ENCODE measurements at regions not wholly inside any gene's neighbourhood (a gene's known extent, or its start where the extent isn't known, plus 50 kb on each side); places are given as distances from the start of the nearest gene placed in this dataset.

- H3K4me3 ChIP-seq (ENCODE audit: low read depth, low read length), result no peak overlapping the region
- no peak for DNase-seq (ENCODE audit: low read depth)
These were observed 198.4 kb upstream of the NTM start for GRCh38 chr11:131172011-131172410.

GRCh38 chr11:131178020-131178419 lies 192.4 kb upstream of the NTM start:
- H3K4me3 ChIP-seq (ENCODE audit: low read depth, low read length), result no peak overlapping the region
- no peak for DNase-seq (ENCODE audit: low read depth)

GRCh38 chr11:131178596-131178995 lies 191.8 kb upstream of the NTM start:
- DNase-seq (ENCODE audit: low read depth), result no peak
- no peak overlapping the region for H3K4me3 ChIP-seq (ENCODE audit: low read depth, low read length)

DNA sequence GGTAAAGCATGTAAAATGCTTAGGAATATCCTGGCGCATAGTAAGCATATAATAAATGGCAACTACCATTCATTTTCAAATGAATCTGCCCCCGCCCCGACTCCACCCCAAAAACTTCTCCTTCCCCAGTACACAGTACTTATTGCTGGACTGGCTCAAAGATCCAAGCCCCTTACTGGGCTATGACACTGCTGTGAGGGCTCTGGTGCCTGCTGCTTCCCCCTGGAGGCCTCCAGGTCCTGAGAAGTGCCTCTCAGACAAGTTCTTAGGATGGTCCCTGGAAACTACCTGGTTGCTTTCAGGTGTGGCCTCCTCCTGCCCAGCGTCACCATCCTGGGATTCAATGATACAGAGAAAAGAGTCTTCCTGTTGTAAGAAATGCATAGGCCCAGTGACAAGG lies 190.6 kb upstream of the NTM start:
- no peak for DNase-seq (ENCODE audit: low read depth)
- H3K4me3 ChIP-seq (ENCODE audit: low read depth, low read length), result no peak overlapping the region

DNA sequence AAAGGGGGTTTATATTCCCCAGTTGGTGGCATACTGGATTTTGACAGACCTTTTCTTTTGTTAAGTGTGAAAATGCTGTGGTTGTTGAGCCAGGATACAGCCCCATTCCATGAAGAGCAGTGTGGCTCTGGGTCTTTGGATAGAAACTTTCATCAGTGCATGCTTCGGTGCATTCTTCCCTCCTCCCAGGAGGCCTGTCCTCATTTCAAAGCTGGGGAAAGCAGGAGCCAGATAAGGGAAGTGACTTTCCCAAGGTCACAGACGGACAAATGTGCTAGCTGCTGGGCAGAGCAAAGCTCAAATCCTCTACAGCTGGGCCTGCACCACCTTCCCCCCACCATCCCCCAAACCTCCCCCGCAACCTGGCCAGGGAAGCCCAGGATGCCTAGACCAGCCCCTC lies 184.5 kb upstream of the NTM start:
- no peak for DNase-seq (ENCODE audit: low read depth)
- H3K4me3 ChIP-seq (ENCODE audit: low read depth, low read length), result no peak overlapping the region

- H3K4me3 ChIP-seq (ENCODE audit: low read depth, low read length), result no peak overlapping the region
- no peak for DNase-seq (ENCODE audit: low read depth)
These were observed 183.8 kb upstream of the NTM start for GRCh38 chr11:131186629-131187101.

- DNase-seq (ENCODE audit: low read depth), result no peak
- H3K4me3 ChIP-seq (ENCODE audit: low read depth, low read length), result no peak overlapping the region
These were observed 180.0 kb upstream of the NTM start for GRCh38 chr11:131190446-131190845.

GRCh38 chr11:131191606-131192005 lies 178.8 kb upstream of the NTM start:
- DNase-seq (ENCODE audit: low read depth), result no peak
- no peak overlapping the region for H3K4me3 ChIP-seq (ENCODE audit: low read depth, low read length)

DNA sequence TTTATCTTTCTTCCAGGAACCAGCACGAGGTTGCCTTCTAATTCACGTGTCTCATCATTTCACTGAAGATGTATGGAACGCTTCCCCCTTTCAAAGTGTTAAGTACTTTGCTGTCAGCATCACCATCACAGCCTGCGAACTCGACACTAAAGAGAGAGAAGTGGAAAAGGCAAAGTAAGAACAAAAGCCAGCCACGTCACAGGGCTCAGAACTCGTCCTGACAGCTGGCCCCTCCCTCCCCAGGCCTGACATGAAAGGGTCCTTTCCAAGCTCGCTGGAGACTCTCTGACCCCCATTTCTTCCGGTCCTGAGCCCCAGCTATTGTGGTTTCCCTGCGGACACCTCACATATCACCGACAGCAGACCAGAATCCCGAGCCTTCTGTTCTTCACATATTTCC lies 177.8 kb upstream of the NTM start:
- no peak overlapping the region for H3K4me3 ChIP-seq (ENCODE audit: low read depth, low read length)
- no peak for DNase-seq (ENCODE audit: low read depth)

- H3K4me3 ChIP-seq (ENCODE audit: low read depth, low read length), result no peak overlapping the region
- no peak for DNase-seq (ENCODE audit: low read depth)
These were observed 177.3 kb upstream of the NTM start for GRCh38 chr11:131193031-131193501.

GRCh38 chr11:131194726-131195125 lies 175.7 kb upstream of the NTM start:
- no peak for DNase-seq (ENCODE audit: low read depth)
- H3K4me3 ChIP-seq (ENCODE audit: low read depth, low read length), result no peak overlapping the region

DNA sequence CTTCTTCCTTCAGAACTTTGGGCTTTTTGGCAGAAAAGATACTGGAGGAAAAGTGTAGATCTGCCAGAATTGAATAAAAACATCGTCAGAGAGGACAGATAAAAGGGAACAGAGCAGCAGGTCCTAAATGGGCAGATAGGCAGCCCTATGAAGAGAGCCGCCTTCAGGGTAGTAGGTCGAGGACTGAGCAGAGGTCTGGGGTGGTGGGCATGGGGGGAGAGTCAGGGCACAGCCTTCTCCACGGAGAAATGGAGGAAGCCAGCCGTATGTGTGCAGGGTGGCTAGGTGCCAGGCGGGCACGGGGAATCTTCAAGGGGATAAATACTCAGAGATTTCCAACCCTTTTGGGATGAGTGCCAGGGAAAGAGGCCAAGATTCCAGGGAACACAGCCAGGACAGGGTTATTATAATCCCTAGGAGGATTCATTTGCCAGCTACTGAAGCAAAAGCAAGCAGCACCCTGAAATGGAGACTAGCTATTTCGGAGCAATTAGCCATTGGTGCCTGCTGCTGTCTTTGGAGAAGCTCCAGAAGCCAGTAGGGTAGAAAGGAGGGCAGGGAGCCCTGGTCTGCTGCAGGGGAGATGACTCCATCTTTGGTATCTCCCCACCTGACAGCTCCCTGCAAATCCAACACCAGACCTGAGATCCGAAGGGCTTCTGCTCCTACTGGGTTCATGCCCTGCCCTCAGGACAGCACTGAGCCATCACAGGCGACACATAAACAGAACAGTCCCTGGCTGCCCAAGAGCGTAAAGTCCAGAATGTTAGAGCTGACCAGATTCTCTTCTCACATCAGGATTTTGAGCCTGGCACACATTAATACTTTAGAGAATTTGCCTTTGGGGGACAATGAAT lies 174.5 kb upstream of the NTM start:
- DNase-seq (ENCODE audit: low read depth), result no peak
- no peak overlapping the region for H3K4me3 ChIP-seq (ENCODE audit: low read depth, low read length)

DNA sequence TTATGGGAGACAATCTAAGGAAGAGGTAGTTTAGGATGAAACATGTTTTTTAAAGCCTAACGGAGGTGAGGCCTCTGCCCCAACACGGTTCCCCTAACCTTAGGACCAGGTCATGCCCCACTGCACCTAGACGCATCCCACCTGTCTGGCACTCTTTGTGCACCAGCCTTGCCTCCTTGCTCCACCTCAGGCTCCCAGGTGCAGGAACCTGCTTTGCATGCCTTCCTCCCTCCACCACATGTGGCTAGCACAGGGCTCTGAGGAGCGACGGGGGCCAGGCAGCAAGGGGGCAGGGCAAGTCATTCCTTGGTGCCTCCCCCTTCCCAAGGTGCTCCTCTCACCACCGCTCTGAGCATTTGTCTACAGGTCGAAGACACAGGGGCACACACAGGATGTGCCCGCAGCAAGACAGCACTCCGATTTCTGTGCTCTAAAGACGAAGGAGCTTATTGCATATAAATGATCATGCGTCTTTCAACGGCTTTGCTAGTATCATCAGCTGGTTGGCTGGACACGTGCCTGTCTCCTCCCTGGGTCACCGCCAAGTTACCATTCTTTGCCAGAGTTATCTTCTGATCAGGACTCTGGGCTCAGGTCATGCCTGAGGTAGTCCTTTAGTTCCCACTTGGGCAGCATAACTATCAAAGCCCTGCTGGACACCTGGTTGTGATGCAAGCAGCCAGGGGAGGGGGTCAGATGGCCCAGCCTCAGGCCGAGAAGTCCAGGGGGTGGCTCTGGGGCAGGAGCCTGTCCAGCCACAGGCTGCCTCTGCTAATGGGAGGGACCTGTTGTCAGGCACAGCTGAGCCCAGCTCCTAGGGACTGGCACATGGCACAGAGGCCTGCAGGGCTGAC lies 172.0 kb upstream of the NTM start:
- no peak for DNase-seq (ENCODE audit: low read depth)

GRCh38 chr11:131199015-131199280 lies 171.5 kb upstream of the NTM start:
- DNase-seq (ENCODE audit: low read depth), result no peak
- no peak overlapping the region for H3K4me3 ChIP-seq (ENCODE audit: low read depth, low read length)

More for the DNA sequence above, 172.0 kb upstream of the NTM start:
- H3K4me3 ChIP-seq (ENCODE audit: low read depth, low read length), result no peak overlapping the region

- H3K4me3 ChIP-seq (ENCODE audit: low read depth, low read length), result no peak overlapping the region
- no peak for DNase-seq (ENCODE audit: low read depth)
These were observed 168.7 kb upstream of the NTM start for GRCh38 chr11:131201674-131202073.

- no peak for DNase-seq (ENCODE audit: low read depth)
- no peak overlapping the region for H3K4me3 ChIP-seq (ENCODE audit: low read depth, low read length)
These were observed 167.4 kb upstream of the NTM start for GRCh38 chr11:131203040-131203439.

DNA sequence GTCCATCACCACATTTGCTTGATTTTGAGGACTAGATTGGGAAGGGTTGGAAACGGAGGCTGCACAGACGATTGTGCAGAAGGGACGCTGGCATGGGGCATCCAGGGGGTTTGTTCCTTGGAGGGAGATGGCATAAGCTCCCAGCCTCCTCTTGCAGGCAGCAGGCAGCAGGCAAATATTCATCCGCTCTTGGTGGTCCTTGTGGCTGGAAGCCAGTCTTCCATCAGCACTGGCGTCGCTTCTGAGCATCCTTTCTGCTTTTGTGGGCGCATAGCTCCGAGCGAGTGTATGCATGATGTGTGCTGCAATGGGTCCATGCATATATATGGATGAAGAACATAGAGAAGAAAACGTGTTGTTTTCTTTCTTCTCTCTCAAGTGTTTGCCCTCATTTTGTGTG lies 166.1 kb upstream of the NTM start:
- no peak for DNase-seq (ENCODE audit: low read depth)

DNA sequence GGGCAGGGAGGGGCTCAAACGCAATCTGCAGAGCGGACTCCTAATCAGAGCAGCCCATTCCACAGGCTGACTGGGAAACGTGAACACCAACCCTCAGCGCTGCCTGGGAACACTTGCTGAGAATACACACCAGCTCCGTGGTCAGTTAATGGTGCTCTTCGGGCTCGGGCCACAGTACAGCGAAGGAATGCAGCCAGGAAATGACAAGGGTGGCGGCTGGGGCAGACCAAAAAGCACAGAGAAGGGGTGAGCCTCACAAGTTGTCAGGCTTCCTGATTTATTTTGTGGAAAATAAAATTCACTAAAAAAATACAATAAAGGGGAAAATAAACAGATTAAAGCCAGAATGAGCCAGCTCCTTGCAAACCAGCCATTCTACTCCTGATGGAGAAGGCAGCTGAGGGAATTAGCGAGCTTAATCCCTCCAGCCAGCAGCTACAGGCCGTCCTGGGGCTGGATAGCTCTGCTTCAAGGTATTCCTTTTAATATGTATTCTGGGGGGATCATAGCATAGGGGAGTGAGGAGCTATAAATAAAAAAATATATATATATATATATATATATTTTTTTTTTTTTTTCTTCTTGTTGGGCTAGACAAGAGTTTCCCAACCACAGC lies 165.5 kb upstream of the NTM start:
- no peak overlapping the region for H3K4me3 ChIP-seq (ENCODE audit: low read depth, low read length)
- no peak for DNase-seq (ENCODE audit: low read depth)

More for the DNA sequence above, 166.1 kb upstream of the NTM start:
- no peak overlapping the region for H3K4me3 ChIP-seq (ENCODE audit: low read depth, low read length)

GRCh38 chr11:131206671-131207070 lies 163.7 kb upstream of the NTM start:
- DNase-seq (ENCODE audit: low read depth), result no peak
- no peak overlapping the region for H3K4me3 ChIP-seq (ENCODE audit: low read depth, low read length)

DNA sequence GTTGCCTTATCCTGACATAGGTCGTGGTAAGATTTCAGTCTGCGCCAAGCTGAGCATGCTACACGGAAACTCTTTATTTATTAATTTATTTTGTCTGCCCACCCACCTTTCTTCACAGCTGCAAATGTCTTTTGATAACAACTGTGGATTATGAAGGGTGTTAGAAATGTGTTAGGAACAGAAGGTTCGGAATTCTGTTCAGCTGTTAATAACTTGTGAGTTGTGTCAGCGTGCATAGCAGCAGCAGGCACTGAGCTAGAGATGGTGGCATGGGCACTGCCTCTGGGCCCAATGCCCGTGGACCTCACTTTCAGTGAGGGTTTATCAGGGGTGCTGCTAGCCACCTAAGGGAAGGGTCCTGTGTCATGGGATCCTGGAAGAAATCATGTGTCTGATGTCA lies 162.5 kb upstream of the NTM start:
- no peak for DNase-seq (ENCODE audit: low read depth)
- H3K4me3 ChIP-seq (ENCODE audit: low read depth, low read length), result no peak overlapping the region

Measured in skeletal muscle cell (primary cell).